ENCODE measurements at regions not wholly inside any gene's neighbourhood (a gene's known extent, or its start where the extent isn't known, plus 50 kb on each side); places are given as distances from the start of the nearest gene placed in this dataset.
"Not testable (repeated sequence)": the region's sequence is repeated elsewhere in the genome, so short reads cannot be mapped to it uniquely, and the experiment has no call there.

DNA sequence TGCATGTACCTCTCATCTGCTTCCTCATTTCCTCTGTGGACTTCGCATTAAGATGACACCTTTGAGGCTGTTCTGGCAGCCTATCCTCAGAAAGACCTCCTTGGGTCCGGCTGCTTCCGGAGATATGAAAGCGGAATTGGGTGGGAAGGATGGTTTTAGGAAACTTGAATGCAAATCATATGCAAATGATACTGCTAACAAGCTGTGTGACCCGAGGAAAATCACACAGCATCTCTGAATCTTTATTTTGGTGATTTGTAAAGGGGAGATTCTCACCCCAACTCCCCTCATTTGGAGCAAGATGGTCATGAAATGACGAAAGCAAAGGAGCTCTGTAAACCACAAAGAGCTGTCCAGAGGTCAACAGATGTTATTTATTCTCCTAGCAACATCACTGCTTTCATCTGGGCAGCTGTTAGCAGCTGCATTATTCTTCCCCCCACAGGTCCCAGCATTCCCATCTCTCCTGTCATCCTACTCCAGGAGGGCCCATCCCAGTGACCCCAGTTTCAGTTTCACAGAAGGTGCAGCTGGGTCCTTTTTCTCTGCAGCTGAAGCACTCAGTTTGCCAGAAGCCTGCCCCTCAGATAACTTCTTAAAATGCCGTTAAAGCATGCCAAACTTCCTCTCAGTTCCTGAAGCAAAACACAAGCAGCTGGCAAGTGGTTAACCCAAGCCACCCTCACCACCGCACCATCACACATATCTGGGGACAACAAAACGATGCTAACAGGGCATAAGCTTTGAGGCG lies 269.5 kb downstream of the SEC61B start:
- H3K4me1 ChIP-seq (ENCODE audit: control insufficient read depth, insufficient read depth, low read depth, low read length) = no peaks in the 10 kb centered on the region
- no peak overlapping the region for H4K8ac ChIP-seq (ENCODE audit: low read length)
- H2AFZ ChIP-seq (ENCODE audit: low read depth, low read length) = no peak overlapping the region
- no peaks in the 10 kb centered on the region for H3K36me3 ChIP-seq (ENCODE audit: control insufficient read depth in 1 of 2, insufficient read depth in 2 of 2, low read depth in 1 of 2, low read length in 2 of 2)
- no peak overlapping the region for H3K4me2 ChIP-seq (ENCODE audit: low read length, poor library complexity, severe bottlenecking)
- H4K91ac ChIP-seq (ENCODE audit: low read length) = no peak overlapping the region
- peak overlapping the region; percentile 48 for H3K9ac ChIP-seq (ENCODE audit: low read length)
- WGBS = 81% methylated on average over 10 of the region's 10 CpGs
- no peak overlapping the region for H3K14ac ChIP-seq (ENCODE audit: low read length in 2 of 2)
- no peak overlapping the region for H3K27ac ChIP-seq (ENCODE audit: low read length, poor library complexity, severe bottlenecking)
- H2BK120ac ChIP-seq (ENCODE audit: low read depth, low read length) = no peak overlapping the region
- no peak overlapping the region for H2BK15ac ChIP-seq (ENCODE audit: low read depth, poor library complexity, severe bottlenecking)
- no peaks in the 10 kb centered on the region for H3K27me3 ChIP-seq (ENCODE audit: control insufficient read depth in 1 of 2, insufficient read depth in 1 of 2, low read length in 2 of 2)
- H3K4ac ChIP-seq (ENCODE audit: low read depth in 1 of 2, low read length in 2 of 2) = no peak overlapping the region
- H3K18ac ChIP-seq (ENCODE audit: low read depth in 1 of 2, low read length in 2 of 2) = peak overlapping the region in 1 of 2 experiments; percentile 60
- no peaks in the 10 kb centered on the region for H3K9me3 ChIP-seq (ENCODE audit: control insufficient read depth, low read length)
- peak; percentile 87 for DNase-seq
- H3K23ac ChIP-seq (ENCODE audit: low read length in 2 of 2) = no peak overlapping the region
- H3K4me3 ChIP-seq (ENCODE audit: insufficient read depth in 1 of 2, low read depth in 1 of 2, low read length in 2 of 2) = no peak overlapping the region
- no peak overlapping the region for H2AK5ac ChIP-seq (ENCODE audit: low read length, severe bottlenecking)
- no peaks in the 10 kb centered on the region for H3K79me1 ChIP-seq (replicated peaks; ENCODE audit: low read length, poor library complexity, severe bottlenecking)
- peak overlapping the region in 1 of 2 experiments; percentile 42 for H2BK12ac ChIP-seq (ENCODE audit: low read length in 2 of 2)
- H2BK5ac ChIP-seq (ENCODE audit: low read depth, low read length, poor library complexity, severe bottlenecking) = no peak overlapping the region

DNA sequence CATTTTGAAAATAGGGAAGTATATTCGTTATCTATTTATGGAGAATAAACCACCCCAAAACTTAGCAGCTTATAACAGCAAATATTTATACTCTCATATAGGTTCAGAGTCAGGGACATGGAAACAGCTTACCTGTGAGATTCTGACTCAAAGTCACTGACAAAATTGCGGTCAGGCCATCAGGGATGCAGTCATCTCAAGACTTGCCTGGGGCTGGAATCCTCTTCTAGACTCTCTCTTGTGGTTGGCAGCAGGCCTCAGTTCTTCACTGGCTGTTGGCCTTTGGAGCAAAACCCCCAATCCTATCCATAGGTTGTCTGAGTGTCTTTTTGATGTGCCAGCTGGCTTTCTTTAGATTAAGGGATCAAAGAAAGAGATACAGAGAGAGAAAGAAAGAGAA lies 275.6 kb downstream of the SEC61B start:
- 94% methylated on average over 2 of the region's 2 CpGs for WGBS
- Histone ChIP-seq H3K23ac (ENCODE audit: low read length in 2 of 2) (no peak overlapping the region), H3K27ac (ENCODE audit: low read length, poor library complexity, severe bottlenecking) (no peak overlapping the region), H3K18ac (ENCODE audit: low read depth in 1 of 2, low read length in 2 of 2) (no peak overlapping the region), H3K4me2 (ENCODE audit: low read length, poor library complexity, severe bottlenecking) (no peak overlapping the region), H2BK5ac (ENCODE audit: low read depth, low read length, poor library complexity, severe bottlenecking) (no peak overlapping the region), H2AK5ac (ENCODE audit: low read length, severe bottlenecking) (no peak overlapping the region), H4K91ac (ENCODE audit: low read length) (no peak overlapping the region), H2BK12ac (ENCODE audit: low read length in 2 of 2) (no peak overlapping the region), H3K4me1 (ENCODE audit: control insufficient read depth, insufficient read depth, low read depth, low read length) (no peaks in the 10 kb centered on the region), H3K4me3 (ENCODE audit: insufficient read depth in 1 of 2, low read depth in 1 of 2, low read length in 2 of 2) (no peak overlapping the region), H2AFZ (ENCODE audit: low read depth, low read length) (peak overlapping the region; percentile 27), H3K14ac (ENCODE audit: low read length in 2 of 2) (no peak overlapping the region), H3K79me1 (replicated peaks; ENCODE audit: low read length, poor library complexity, severe bottlenecking) (no peaks in the 10 kb centered on the region), H3K9ac (ENCODE audit: low read length) (no peak overlapping the region), H2BK15ac (ENCODE audit: low read depth, poor library complexity, severe bottlenecking) (no peak overlapping the region), H3K4ac (ENCODE audit: low read depth in 1 of 2, low read length in 2 of 2) (no peak overlapping the region), H4K8ac (ENCODE audit: low read length) (no peak overlapping the region), H3K9me3 (ENCODE audit: control insufficient read depth, low read length) (peaks cover 5% of the 10 kb centered on the region), H2BK120ac (ENCODE audit: low read depth, low read length) (no peak overlapping the region), H3K36me3 (ENCODE audit: control insufficient read depth in 1 of 2, insufficient read depth in 2 of 2, low read depth in 1 of 2, low read length in 2 of 2) (no peaks in the 10 kb centered on the region), H3K27me3 (ENCODE audit: control insufficient read depth in 1 of 2, insufficient read depth in 1 of 2, low read length in 2 of 2) (no peaks in the 10 kb centered on the region)
- no peak for DNase-seq

DNA sequence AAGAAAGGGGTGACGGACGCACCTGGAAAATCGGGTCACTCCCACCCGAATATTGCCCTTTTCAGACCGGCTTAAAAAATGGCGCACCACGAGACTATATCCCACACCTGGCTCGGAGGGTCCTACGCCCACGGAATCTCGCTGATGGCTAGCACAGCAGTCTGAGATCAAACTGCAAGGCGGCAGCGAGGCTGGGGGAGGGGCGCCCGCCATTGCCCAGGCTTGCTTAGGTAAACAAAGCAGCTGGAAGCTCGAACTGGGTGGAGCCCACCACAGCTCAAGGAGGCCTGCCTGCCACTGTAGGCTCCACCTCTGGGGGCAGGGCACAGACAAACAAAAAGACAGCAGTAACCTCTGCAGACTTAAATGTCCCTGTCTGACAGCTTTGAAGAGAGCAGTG lies 276.9 kb downstream of the SEC61B start:
- not testable (repeated sequence) for H3K14ac ChIP-seq (ENCODE audit: low read length in 2 of 2); H3K9me3 ChIP-seq (ENCODE audit: control insufficient read depth, low read length); H3K27ac ChIP-seq (ENCODE audit: low read length, poor library complexity, severe bottlenecking); H3K27me3 ChIP-seq (ENCODE audit: control insufficient read depth in 1 of 2, insufficient read depth in 1 of 2, low read length in 2 of 2); DNase-seq; H3K4me2 ChIP-seq (ENCODE audit: low read length, poor library complexity, severe bottlenecking); H3K4me3 ChIP-seq (ENCODE audit: insufficient read depth in 1 of 2, low read depth in 1 of 2, low read length in 2 of 2); H2AK5ac ChIP-seq (ENCODE audit: low read length, severe bottlenecking); H3K4me1 ChIP-seq (ENCODE audit: control insufficient read depth, insufficient read depth, low read depth, low read length); H3K23ac ChIP-seq (ENCODE audit: low read length in 2 of 2); H2BK5ac ChIP-seq (ENCODE audit: low read depth, low read length, poor library complexity, severe bottlenecking); H3K9ac ChIP-seq (ENCODE audit: low read length); H4K91ac ChIP-seq (ENCODE audit: low read length); H2BK15ac ChIP-seq (ENCODE audit: low read depth, poor library complexity, severe bottlenecking); H2AFZ ChIP-seq (ENCODE audit: low read depth, low read length); H3K4ac ChIP-seq (ENCODE audit: low read depth in 1 of 2, low read length in 2 of 2); H4K8ac ChIP-seq (ENCODE audit: low read length); H2BK120ac ChIP-seq (ENCODE audit: low read depth, low read length); H3K36me3 ChIP-seq (ENCODE audit: control insufficient read depth in 1 of 2, insufficient read depth in 2 of 2, low read depth in 1 of 2, low read length in 2 of 2); H2BK12ac ChIP-seq (ENCODE audit: low read length in 2 of 2); H3K79me1 ChIP-seq (replicated peaks; ENCODE audit: low read length, poor library complexity, severe bottlenecking); H3K18ac ChIP-seq (ENCODE audit: low read depth in 1 of 2, low read length in 2 of 2)
- 32% methylated on average over 7 of the region's 16 CpGs for WGBS

DNA sequence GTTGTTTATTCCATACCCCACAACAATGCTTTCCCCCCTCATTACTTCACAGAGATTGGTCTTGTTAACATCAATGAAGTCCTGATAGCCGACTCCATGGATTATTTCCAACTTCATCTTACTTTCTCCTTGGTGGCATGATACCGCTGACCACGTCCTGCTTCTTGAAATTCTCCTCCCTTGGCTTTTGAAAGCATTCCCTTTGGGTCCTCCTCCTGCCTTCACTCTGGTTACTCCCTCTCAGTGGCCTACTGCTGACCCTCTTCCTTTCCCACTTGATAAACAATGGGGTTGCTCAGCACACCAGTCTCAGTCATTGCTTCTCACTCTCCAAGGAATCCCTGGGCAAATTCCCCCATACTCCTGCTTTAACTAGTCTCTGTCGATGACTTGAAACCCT lies 283.9 kb downstream of the SEC61B start:
- no peaks in the 10 kb centered on the region for H3K27me3 ChIP-seq (ENCODE audit: control insufficient read depth in 1 of 2, insufficient read depth in 1 of 2, low read length in 2 of 2)
- H3K27ac ChIP-seq (ENCODE audit: low read length, poor library complexity, severe bottlenecking) = no peak overlapping the region
- no peak overlapping the region for H2AFZ ChIP-seq (ENCODE audit: low read depth, low read length)
- H3K18ac ChIP-seq (ENCODE audit: low read depth in 1 of 2, low read length in 2 of 2) = no peak overlapping the region
- no peaks in the 10 kb centered on the region for H3K9me3 ChIP-seq (ENCODE audit: control insufficient read depth, low read length)
- no peak overlapping the region for H4K8ac ChIP-seq (ENCODE audit: low read length)
- H2BK5ac ChIP-seq (ENCODE audit: low read depth, low read length, poor library complexity, severe bottlenecking) = no peak overlapping the region
- no peak overlapping the region for H3K4me3 ChIP-seq (ENCODE audit: insufficient read depth in 1 of 2, low read depth in 1 of 2, low read length in 2 of 2)
- no peak overlapping the region for H3K23ac ChIP-seq (ENCODE audit: low read length in 2 of 2)
- WGBS = 80% methylated on average over 4 of the region's 4 CpGs
- no peak for DNase-seq
- no peak overlapping the region for H2BK12ac ChIP-seq (ENCODE audit: low read length in 2 of 2)
- H3K4ac ChIP-seq (ENCODE audit: low read depth in 1 of 2, low read length in 2 of 2) = no peak overlapping the region
- H3K36me3 ChIP-seq (ENCODE audit: control insufficient read depth in 1 of 2, insufficient read depth in 2 of 2, low read depth in 1 of 2, low read length in 2 of 2) = no peaks in the 10 kb centered on the region
- no peak overlapping the region for H2BK15ac ChIP-seq (ENCODE audit: low read depth, poor library complexity, severe bottlenecking)
- no peak overlapping the region for H2AK5ac ChIP-seq (ENCODE audit: low read length, severe bottlenecking)
- no peaks in the 10 kb centered on the region for H3K79me1 ChIP-seq (replicated peaks; ENCODE audit: low read length, poor library complexity, severe bottlenecking)
- H3K14ac ChIP-seq (ENCODE audit: low read length in 2 of 2) = no peak overlapping the region
- no peak overlapping the region for H2BK120ac ChIP-seq (ENCODE audit: low read depth, low read length)
- no peak overlapping the region for H3K4me2 ChIP-seq (ENCODE audit: low read length, poor library complexity, severe bottlenecking)
- no peak overlapping the region for H3K9ac ChIP-seq (ENCODE audit: low read length)
- H4K91ac ChIP-seq (ENCODE audit: low read length) = no peak overlapping the region
- no peaks in the 10 kb centered on the region for H3K4me1 ChIP-seq (ENCODE audit: control insufficient read depth, insufficient read depth, low read depth, low read length)

Data from mesenchymal stem cell (in vitro differentiated cells and primary cell).